Astrocyte of the cerebellum (primary cell): ENCODE measurements at regions not wholly inside any gene's neighbourhood (a gene's known extent, or its start where the extent isn't known, plus 50 kb on each side); places are given as distances from the start of the nearest gene placed in this dataset.

Source experiments
- DNase-seq: peaks from one replicate; pipeline ENCODE4 v3.0.0-alpha.2; 2011; ENCODE audit warnings: low read depth
- H3K4me3 ChIP-seq: 2 replicates; pipeline ENCODE4 v1.5.1; 2011; ENCODE audit warnings: mild to moderate bottlenecking, low read depth, low read length, moderate library complexity
- in situ Hi-C: cut with HindIII; loops from 2 replicates; pipeline ENCODE4 v1.10.0; 2017; ENCODE audit warnings: low sequenced_read_pairs
- TF ChIP-seq, protein P1 (sequence below): IDR thresholded peaks from 2 replicates; pipeline ENCODE4 v1.5.1; 2012; ENCODE audit warnings: low read length, low read depth, moderate library complexity, mild to moderate bottlenecking; ENCODE audit errors: missing control alignments

DNA sequence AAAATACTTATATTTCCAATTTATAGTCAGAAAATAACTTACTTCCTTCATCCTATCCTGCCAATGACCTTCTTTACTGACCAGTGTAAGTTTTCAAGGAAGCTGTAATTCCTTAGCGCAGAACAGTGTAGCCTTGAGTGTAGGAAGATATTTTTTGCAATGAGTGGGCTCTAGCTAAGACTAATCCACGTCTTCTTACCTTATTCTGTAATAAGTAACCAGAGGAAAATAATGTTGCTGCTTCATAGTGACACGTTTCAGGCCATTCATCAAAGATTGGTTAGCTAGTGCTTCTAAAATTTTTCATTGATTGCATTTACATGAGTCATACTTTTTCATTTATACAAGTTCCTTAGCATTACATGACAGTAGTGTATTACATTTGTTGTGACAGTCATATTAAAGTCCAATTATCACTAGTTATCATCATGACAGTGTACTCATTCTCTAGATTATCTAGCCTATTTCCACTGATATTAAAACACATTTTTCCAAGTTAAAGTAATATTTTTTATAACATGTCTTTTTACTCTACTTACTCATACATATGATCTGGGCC, 403.8 kb upstream of the EPHA3 start:
- in situ Hi-C loops: no loop called here
- TF ChIP-seq, protein P1, sequence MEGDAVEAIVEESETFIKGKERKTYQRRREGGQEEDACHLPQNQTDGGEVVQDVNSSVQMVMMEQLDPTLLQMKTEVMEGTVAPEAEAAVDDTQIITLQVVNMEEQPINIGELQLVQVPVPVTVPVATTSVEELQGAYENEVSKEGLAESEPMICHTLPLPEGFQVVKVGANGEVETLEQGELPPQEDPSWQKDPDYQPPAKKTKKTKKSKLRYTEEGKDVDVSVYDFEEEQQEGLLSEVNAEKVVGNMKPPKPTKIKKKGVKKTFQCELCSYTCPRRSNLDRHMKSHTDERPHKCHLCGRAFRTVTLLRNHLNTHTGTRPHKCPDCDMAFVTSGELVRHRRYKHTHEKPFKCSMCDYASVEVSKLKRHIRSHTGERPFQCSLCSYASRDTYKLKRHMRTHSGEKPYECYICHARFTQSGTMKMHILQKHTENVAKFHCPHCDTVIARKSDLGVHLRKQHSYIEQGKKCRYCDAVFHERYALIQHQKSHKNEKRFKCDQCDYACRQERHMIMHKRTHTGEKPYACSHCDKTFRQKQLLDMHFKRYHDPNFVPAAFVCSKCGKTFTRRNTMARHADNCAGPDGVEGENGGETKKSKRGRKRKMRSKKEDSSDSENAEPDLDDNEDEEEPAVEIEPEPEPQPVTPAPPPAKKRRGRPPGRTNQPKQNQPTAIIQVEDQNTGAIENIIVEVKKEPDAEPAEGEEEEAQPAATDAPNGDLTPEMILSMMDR: no peak
- H3K4me3 ChIP-seq: no peak overlapping the region
- no peak for DNase-seq

DNA sequence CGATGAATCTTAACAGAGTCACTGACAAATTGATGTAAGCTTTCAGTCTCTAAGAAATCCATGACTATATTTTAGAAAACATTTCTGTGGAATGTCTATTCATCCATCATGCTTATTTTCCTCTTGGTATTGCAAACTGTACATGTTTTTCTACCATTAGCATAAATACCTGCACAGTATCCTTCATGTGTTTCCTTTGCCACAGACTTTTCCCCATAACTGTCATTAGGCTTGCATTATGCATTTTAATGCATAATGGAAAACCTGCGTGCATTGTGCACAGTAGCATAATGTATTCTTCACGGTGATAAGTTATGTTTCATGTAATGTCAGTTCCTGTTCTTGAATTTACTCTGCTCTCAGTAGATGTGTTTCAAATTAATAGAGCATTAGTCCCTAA, 403.1 kb upstream of the EPHA3 start:
- TF ChIP-seq, protein P1: no peak
- in situ Hi-C loops: no loop called here
- H3K4me3 ChIP-seq: no peak overlapping the region
- no peak for DNase-seq

DNA sequence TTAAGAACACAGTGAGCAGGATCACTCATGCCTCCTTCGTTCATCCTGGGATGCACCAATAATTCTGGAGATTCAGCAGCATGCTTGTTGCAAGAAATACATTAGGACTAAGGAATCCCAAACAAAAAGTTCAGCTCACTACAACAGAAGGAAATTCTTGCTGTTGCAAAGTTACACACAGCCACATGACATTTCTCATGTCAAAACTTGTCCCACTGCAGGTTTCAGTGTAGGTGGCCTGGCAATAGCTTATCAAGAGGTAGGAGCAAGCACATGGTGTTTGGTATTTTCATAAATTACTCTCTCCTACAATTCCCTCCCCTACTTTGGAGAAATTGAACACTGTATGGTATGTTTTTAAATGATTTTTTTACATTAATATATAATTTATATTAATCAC, 399.6 kb upstream of the EPHA3 start:
- DNase-seq: no peak
- in situ Hi-C loops: no loop called here
- H3K4me3 ChIP-seq: no peak overlapping the region
- TF ChIP-seq, protein P1: no peak

DNA sequence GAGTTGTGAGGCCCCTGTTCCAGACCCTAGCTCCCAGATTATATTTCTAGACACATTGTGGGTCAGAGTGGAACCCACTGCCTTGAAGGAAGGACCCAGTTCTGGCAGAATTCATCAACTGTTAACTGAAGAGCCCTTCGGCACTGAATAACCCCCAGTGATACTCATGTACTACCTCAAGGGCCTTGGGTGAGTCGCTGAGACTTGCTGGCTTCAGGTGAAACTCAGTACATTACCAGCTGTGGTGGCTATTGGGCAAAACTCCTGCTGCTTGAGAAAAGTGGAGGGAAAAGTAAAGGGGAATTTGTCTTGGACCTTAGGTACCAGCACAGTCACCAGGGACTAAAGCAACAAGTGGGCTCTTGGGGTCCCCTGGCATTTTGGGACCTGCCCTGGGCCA, 394.9 kb upstream of the EPHA3 start:
- in situ Hi-C loops: no loop called here
- no peak overlapping the region for H3K4me3 ChIP-seq
- DNase-seq: no peak
- TF ChIP-seq, protein P1: no peak

DNA sequence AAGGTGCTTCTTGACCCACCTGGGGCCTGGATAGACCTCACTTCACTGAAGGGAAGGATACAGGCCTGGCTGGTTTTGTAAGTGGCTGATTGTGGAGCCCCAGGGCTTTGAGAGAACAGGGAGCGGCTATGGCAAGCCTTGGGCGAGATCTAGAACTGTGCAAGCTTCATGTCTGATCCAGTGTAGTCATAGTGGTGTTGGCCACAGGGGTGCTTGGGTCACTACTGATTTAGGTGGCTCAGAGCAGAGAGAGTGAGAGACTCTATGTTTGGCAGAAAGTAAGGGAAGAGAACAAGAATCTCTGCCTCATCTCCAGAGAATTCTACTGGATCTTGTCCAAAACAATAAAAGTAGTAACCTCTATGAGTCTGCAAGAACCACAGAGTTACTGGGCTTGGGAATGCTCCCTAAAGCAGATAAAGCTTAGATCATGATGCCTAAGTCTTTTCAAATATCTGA, 394.2 kb upstream of the EPHA3 start:
- in situ Hi-C loops: no loop called here
- peak; percentile 22 for DNase-seq
- no peak overlapping the region for H3K4me3 ChIP-seq
- TF ChIP-seq, protein P1: no peak

DNA sequence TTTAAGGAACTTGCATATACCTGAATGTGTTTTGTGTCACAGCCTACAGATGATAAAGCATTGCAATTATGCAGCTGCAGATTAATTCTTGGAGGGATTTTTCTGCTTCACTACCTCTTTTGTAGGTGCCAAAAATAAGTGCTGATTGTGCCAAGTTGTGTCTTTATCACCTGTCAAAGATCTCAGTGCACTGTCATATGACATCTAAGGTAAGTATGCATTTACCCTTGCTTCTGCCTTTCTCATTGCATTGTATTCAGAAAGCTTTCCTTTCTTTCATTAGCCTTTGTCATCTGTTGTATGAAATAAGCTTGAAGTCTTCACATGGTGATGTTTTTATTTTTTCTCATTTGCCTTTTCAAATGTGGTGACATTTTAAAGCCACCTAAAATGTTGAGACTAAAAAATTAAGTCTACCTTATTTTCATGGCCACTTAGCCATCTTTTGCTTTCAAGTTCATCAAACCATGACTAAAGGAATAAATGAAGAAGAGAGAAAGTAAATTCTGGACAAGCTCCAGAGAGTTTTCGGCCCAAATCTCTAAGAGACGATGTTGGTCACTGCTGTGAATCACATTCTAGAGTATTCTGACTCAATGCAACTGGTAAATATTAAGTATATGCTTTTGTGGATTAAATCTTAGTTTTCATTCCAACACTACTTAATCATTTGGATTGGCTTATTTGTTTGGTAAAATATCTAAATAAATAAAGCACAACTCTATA, 381.8 kb upstream of the EPHA3 start:
- no peak overlapping the region for H3K4me3 ChIP-seq
- TF ChIP-seq, protein P1: no peak
- no peak for DNase-seq
- in situ Hi-C loops: no loop called here
